HEK293 (cell line): ENCODE measurements at regions not wholly inside any gene's neighbourhood (a gene's known extent, or its start where the extent isn't known, plus 50 kb on each side); places are given as distances from the start of the nearest gene placed in this dataset.

ENCODE experiments used
- BCL11A ChIP-seq: fragments of 450-650 bp; formaldehyde crosslinking; IDR thresholded peaks from 2 replicates; pipeline ENCODE4 v1.5.1; 2016; ENCODE audit warnings: low read depth, missing biosample characterization, missing genetic modification characterization
- PBX3 ChIP-seq: sonication (generic); formaldehyde crosslinking; IDR thresholded peaks from 2 replicates; pipeline ENCODE4 v1.8.1; 2022; ENCODE audit warnings: mild to moderate bottlenecking, moderate library complexity, missing genetic modification reagents
- ZNF488 ChIP-seq: fragments of 450-650 bp; formaldehyde crosslinking; IDR thresholded peaks from 2 replicates; pipeline ENCODE4 v1.5.1; 2016; ENCODE audit warnings: missing biosample characterization, missing genetic modification characterization
- ZNF548 ChIP-seq: fragments of 450-650 bp; formaldehyde crosslinking; IDR thresholded peaks from 2 replicates; pipeline ENCODE4 v1.5.1; 2016; ENCODE audit warnings: missing biosample characterization, missing genetic modification characterization
- ZNF707 ChIP-seq: fragments of 450-650 bp; formaldehyde crosslinking; IDR thresholded peaks from 2 replicates; pipeline ENCODE4 v1.5.1; 2016; ENCODE audit warnings: missing biosample characterization, missing genetic modification characterization

DNA sequence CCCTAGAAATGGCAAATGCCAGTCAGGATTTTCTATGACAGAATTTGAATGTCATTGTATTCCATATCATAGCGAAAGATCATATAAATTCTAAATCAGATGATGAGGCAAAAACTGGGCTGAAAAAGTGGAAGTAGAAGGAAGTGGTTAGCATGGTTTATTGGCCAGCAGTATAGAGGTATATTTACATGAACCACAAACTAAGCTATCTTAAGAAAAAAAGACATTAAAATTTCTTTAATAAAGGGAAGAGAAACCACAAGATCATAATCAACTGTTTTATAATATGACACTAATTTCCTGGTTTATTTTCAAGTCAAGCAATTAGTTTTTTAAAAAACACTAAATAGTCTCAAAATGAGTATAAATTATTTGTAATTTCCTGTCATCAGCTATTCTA, 123.2 kb upstream of the LRP1B start:
- TF ChIP-seq PBX3 (CRISPR knock-in tag) (no peak), ZNF488 (tag by site-specific recombination) (no peak), ZNF707 (no peak), BCL11A (tag by site-specific recombination) (no peak), ZNF548 (tag by site-specific recombination) (no peak)
